Cardiac septum (tissue), 1 donor: ENCODE measurements at regions not wholly inside any gene's neighbourhood (a gene's known extent, or its start where the extent isn't known, plus 50 kb on each side); places are given as distances from the start of the nearest gene placed in this dataset.

Source experiments
- DNase-seq: peaks from one replicate; pipeline ENCODE4 v3.0.0-alpha.2; 2020; ENCODE audit warnings: low spot score
- intact Hi-C: fragments of 100-400 bp; cut with DNase I; formaldehyde crosslinking; loops from one replicate; pipeline ENCODE4 v1.14.0; 2022
- donor health status: DM: no; HTN: no; CAD: no.

DNA sequence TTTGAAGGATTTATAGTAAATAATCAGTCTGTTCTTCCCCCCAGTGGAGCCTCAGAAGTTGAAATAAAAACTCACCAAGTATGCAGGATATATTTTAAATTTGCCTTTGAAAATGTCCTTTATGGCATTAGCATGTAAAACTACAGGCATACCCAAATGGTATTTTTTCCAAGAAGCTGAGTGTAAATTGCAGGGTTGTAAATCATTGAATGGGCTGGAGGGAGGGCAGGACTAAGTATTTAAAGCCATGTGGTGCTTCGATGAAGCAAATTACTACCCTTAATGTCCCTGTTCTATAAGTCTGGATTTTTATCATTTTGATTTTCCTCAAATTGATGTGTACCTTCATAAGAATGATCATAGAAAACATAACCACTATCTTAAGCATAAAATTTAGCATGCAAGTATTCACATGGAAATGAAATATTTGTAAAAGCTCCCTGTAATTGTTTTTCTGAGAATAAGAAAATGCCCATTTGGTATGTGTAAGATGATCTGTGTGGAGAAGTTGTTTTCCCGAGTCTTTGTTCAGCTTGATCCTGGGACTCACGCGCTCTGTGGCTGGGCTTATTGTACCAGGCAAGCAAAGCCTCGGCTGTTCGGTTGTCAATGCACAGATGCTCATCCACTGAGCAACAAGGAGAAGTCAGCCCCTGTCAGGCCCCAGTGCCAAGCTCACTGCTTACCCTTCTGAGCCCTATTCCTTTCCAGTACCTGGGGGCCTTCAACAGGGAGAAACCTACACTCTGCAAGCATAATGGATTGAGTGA, 66.7 kb downstream of the CD164 start:
- intact Hi-C loops, result no loop called here
- DNase-seq, result no peak

DNA sequence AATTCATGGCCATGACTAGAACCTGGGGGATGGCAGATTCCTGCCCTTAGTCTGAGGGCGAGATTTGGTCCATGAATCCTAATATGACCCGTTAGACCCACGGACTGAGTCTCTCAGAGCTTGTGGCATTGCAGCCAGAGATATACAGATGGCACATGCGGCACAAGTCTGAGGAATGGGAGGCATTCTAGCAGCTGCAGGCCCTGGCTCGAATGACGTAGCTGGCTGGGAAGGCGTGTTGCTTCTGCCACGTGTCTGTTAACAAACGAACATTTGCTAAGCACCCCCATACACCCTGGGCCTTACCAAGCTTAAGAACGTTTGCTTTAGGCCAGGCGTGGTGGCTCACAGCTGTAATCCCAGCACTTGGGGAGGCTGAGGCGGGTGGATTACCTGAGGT, 68.0 kb downstream of the CD164 start:
- DNase-seq, result no peak
- intact Hi-C loops, result no loop called here

DNA sequence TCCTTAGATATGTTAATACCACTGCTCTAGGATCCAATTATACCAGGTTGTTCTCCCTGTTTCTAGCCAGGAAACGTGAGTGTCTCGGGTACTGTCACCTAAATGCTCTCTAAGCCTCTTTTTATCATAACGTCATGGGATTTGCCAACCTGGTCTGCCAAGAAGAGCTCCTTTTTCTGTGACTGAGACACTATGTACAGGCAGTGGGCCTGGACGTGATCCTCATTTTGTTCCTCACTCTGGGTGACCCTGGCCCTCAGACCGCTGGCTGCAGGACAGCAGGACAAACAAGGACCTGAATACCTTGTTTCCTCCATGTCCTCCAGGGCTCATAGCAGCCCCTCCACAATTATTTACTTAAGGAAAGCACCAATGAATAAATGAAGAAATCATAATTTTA, 69.1 kb downstream of the CD164 start:
- intact Hi-C loops, result no loop called here
- no peak for DNase-seq

DNA sequence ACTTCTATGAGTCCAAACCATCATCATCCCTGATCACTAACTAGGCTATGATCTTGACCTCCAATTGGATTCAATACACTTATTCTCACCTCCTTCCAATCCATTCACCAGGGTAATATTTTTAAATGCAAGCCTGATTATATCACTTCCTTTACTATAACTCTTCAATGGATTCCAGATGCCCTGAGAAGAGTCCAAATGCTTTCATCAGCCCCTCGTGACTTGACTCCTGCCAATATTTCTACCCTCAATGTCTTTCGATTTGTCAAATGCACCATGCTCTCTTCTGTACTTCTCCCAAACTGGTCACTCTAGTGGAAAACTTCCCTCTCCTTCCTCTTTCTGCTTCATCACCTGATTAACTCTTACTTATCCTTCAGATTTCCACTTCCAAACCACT, 70.8 kb downstream of the CD164 start:
- no peak for DNase-seq
- intact Hi-C loops, result no loop called here

DNA sequence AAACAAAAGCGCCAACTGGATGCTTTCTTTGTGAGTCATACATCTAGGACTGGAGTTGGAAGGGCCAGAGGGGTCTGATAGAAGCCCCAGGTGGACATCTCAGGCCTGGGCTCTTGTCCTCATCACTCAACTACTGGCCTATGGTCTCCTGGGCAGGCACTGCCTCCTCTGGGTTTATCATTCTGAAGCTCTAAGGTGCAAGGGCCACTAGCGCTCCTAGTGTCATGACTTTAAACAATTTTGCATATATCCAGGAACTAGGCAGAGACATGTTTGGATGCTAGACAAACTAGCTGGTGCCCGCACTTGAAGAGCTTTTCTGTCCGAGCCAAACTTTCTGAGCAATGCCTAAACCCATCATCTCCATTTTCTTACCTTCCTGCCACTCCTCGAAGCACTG, 72.3 kb downstream of the CD164 start:
- DNase-seq, result no peak
- intact Hi-C loops, result no loop called here

- DNase-seq, result no peak
- intact Hi-C loops, result no loop called here
These were observed 74.2 kb downstream of the CD164 start for GRCh38 chr6:109308018-109308492.

GRCh38 chr6:109306733-109307132, 75.5 kb downstream of the CD164 start:
- DNase-seq, result no peak
- intact Hi-C loops, result no loop called here

DNA sequence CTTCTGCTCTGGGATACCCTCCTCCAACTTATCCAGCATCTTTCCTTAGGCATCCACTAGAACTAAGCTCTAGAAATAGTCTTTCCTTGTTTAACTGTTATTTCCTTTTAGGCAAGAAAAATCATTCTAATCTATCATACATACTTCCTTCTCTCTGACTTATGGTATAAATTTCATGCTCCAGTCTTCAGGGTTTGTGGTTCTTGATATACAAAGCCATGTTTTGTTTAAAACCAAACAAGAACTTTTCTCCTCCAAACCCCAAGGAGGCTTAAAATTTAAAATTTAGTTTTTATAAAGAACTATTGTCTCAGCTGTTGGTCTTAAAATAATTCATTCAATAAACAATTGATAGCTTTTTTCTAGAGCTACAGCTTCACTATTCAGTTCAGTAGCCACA, 77.2 kb downstream of the CD164 start:
- intact Hi-C loops, result no loop called here
- DNase-seq, result no peak

GRCh38 chr6:109304284-109305015, 77.8 kb downstream of the CD164 start:
- DNase-seq, result no peak
- intact Hi-C loops, result no loop called here

DNA sequence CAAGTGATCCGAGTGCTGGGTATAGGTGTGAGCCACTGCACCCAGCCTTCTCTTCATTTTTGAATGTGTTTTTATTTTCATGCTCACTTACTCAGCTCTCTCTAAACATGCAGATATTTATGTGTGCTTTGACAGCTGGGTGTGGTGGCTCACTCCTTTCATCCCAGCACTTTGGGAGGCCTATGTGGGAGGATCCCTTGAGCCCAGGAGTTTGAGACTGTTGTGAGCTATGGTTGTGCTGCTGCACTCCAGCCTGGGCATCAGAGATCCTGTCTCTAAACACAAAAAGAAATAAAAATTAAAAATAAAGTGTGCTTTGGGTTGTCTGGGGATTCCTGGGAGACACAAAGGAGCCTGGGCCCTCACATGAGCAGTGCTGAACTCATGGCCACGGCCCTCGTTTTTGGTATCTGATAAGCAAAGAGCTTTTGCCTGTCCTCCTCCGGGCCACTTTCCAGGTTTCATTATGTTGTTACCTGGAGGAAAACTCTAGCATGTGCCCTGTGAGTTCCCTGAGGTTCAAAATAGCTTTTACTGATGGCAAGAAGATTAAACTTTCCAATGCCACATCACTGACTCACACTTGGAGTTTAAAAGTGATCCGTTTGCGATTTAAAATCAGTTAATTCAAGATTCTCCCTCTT, 78.5 kb downstream of the CD164 start:
- no peak for DNase-seq
- intact Hi-C loops, result no loop called here

DNA sequence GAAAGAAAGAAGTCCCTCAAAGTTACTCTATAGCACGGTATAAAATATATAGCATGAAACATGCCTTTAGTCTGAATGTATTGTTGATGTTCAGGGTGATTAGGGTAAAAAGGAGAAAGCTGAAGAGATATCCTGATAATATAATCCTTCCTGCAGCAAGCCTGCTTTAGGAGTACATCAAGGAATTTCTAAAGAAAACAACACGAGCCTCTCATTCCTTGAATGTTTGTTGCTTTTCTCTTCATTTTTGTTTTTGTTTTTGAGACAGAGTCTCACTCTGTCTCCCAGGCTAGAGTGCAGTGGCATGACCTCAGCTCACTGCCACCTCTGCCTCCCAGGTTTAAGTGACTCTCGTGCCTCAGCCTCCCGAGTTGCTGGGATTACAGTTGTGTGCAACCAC, 79.1 kb downstream of the CD164 start:
- intact Hi-C loops, result no loop called here
- no peak for DNase-seq

DNA sequence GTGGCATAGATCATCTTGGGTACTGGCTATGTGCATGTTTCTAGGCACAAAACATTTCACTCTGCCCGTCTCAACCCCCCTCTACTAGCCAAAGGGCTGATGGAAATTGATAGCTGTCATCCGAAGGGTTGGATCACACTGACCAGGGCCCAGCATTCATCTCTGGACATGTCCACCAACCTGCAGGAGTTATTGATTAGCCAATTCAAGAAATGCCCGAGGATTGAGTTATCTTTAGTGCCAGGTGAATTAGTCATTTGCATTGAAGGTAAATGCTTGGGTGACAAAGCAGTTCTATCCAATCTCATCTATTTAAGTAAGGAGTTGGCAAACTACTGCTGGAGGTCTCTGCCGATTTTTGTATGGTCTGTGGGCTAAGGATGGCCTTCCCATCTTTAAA, 80.1 kb downstream of the CD164 start:
- intact Hi-C loops, result no loop called here
- DNase-seq, result no peak

GRCh38 chr6:109301418-109301817, 80.8 kb downstream of the CD164 start:
- no peak for DNase-seq
- intact Hi-C loops, result no loop called here

DNA sequence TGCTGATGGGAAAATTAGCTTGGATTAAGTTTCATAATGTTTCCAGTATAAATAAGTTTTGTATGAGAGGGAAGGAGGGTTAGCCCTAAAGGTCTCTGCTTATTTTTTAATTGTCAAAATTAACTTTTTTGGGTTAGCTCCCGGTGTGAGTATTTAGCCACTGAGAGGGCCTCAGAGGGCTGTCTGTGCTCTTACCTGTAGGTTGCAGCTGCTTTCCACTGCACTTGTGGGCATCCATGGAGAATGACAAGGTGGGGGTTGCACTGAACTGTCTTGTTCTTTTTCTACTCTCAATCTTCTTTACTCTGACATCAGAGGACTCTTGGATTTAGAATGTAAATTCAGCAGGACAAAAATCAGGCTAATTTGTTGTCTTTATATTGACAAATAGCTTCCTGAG, 81.4 kb downstream of the CD164 start:
- intact Hi-C loops, result no loop called here
- no peak for DNase-seq

- DNase-seq, result no peak
- intact Hi-C loops, result loop anchor here (5.0 kb wide), 1 partner anchor 82 kb away; the partner anchor contains the start of gene CD164
These were observed 82.3 kb downstream of the CD164 start for GRCh38 chr6:109299776-109300564.

DNA sequence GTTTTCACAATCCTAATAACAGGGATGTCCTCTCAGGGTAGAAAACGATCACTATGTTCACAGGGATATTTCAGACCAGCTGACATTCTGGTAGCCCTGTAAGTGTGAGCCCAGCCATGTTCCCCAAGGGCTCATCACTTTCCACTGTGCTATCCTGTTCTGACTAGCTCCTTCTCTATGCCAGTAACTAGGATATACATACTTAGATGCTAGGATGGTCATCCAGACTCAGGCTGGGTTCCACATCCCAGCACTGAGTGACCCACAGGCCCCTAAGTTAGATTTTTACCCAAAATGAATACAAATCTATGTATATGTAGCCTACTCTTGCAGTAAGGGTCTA, 83.0 kb downstream of the CD164 start:
- intact Hi-C loops, result loop anchor here (5.0 kb wide), 1 partner anchor 83 kb away; the partner anchor contains the start of gene CD164
- DNase-seq, result no peak

DNA sequence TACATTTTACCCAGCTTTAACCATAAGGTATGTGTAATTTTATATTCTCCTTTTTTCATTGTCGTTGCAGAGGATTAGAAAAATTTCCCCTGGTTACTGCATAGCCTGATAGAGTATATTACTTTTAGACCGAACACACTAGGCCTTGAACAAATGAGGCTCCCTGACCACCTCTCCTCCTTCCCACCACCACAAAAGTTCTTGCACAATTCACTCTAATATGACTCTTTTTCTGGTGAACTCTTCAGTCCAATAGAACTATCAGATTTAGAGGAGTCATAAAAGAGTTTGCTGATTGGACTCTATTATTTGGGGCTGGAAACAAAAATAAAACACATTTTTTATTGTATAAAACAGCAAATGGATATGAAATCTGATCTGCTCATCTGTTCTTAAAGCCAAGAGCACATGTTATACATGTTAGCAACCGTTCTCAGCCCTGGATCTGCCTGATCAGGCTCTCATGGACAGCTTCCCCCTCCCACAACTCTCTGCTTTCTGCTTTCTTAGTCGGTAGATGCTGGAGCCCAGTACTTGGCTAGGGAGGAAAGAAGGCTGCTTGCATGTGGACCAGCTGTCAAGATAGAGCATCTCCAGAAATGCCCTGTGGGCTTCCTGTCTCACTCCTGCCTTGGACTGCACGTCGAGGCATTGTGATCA, 83.5 kb downstream of the CD164 start:
- DNase-seq, result no peak
- intact Hi-C loops, result loop anchor here (5.0 kb wide), 1 partner anchor 84 kb away; the partner anchor contains the start of gene CD164

DNA sequence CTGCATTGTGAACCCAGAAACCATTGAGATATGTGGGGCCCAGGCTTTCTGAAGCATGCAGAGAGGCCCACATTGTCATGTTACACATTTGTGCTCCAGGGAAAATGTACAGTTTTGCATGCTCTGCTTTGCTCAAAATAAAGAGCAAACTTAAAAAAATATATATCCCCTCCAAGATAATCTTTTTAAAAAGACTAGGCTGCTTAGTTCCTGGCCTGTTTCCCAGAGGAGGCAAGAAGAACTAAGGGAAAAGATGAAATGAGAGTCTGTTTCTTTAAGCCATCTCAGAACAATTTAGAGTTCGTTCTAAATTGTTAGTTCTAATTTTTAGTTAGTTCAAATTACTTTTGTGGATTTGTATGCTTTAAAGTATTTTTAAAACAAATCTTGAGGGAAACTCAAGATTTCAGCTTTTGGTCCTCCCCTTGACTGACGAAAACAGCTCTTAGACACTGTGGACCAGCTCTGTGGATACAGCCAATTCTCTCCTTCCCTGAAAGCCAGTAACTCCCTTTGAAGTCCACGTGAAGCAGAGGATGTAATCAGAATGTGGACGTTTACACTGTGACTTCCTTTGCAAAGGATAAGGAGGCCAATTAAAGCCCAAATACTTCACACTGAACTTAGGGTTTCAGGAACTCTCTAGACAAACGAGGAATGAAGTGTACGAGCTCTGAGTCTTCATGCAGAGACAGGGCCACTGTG, 84.7 kb downstream of the CD164 start:
- intact Hi-C loops, result loop anchor here (5.0 kb wide), 1 partner anchor 85 kb away; the partner anchor contains the start of gene CD164
- no peak for DNase-seq

DNA sequence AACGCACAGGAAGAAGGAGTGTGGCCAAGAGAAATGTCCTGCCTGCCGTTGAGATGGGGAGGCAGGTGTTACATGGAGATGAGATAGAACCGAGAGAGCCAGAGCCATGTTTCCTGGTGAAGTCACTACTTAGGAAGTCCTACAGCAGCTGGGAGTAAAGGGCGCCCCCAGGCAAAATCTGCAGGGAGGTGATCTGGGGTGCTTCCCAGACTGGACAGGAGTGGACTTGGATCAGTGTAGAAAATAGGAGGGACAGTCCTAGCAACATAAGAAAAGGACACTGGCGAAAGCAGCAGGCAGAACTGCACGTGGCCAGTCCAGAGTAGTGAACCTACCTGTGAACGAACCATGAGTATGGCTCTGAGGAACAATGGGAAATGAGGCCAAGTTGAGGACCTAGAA, 85.3 kb downstream of the CD164 start:
- DNase-seq, result no peak
- intact Hi-C loops, result loop anchor here (5.0 kb wide), 1 partner anchor 85 kb away; the partner anchor contains the start of gene CD164
